ENCODE measurements at regions not wholly inside any gene's neighbourhood (a gene's known extent, or its start where the extent isn't known, plus 50 kb on each side); places are given as distances from the start of the nearest gene placed in this dataset.

- DNase-seq = no peak
Measured at GRCh38 chr18:6574631-6575030, 154.9 kb upstream of the ARHGAP28 start.

- DNase-seq = no peak
Measured at GRCh38 chr18:6575908-6576307, 153.6 kb upstream of the ARHGAP28 start.

DNA sequence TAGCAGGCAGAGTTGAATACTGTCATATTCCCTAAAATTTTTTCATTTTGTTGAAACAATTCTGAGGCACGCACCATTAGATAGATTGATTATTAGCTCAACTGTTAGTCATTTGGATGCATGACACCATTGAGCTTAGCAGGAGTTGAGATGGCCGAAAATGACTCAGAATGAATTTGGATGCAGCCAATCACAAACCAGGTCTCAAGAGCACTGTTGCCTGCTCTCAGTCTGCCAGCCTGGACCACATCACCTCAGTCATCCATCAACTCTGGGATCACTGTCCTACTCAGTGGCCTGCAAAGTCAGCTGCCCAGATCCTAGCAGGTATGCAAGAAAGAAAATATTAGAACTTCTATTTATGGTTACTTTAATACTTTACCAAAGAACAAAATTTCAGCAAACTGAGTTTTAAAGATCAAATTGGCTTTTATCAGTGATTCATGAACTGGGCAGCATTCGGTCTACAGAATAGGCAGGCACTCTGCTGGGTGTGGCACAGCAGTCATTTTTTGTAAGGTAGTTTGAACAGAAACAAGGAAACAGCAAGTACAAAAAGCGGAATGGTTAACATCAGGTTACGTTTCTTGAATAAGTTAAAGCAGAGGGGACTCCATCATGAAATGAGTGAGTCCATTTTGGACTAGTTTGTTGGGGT is 152.7 kb upstream of the ARHGAP28 start:
- no peak for DNase-seq

GRCh38 chr18:6578686-6579085 is 150.8 kb upstream of the ARHGAP28 start:
- DNase-seq = no peak

DNA sequence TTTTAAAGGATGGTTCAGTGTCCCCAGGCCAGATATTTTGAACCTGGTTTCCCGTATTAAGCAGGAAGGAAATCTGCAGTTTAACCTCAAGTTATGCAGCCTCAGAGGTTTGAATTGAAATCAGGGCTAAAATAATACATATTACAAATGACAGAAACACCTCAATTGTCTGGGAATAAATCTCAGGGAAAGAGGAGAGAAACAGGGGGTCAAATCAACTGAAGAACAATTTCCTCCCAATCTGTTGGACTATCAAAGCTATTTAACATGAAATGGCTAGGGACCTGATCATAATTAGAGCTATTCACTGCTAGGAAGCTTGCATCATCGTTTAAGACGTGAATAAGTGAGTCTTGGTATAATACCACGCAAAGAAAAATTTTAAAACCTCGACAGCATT is 150.0 kb upstream of the ARHGAP28 start:
- DNase-seq = no peak

DNA sequence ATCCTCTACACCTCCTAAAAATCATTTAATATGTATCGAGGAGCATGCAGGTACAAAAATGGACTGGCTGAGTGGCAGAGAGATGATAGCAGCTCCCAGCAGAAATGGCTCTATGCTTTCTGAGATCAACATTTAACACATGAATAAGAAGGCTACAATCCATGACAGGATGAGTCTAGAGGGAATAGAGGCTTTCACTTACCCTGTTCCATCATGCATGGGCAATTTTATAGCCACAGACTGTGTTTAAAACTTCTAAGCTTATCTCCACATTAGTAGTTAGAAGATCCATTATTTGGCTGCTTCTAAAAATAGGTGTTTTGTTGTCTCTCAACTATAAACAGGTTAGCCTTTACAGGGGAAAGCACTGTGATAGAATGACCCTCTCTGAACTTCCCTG is 149.1 kb upstream of the ARHGAP28 start:
- DNase-seq = no peak

- no peak for DNase-seq
Measured at GRCh38 chr18:6589923-6590322, 139.6 kb upstream of the ARHGAP28 start.

GRCh38 chr18:6590326-6590725 is 139.2 kb upstream of the ARHGAP28 start:
- DNase-seq = no peak

GRCh38 chr18:6591491-6591890 is 138.0 kb upstream of the ARHGAP28 start:
- DNase-seq = peak; percentile 78

DNA sequence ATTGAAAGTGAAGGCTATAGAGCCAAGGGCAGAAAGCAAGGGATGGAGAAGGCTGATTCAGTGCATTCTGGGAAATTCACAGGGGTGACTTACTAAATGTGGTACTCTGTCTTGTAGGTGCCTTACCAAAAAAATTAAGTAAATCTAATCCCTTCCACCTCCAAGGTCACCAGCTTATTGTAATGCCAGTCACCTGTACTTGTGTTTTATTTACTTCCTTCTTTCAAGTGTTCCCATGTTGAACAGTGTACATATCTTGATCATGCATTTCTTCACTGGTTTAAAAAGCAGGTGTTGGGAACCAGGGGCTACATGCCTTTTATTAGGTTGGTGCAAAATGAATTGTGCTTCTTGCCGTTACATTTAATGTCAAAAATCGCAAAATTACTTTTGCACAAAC is 137.0 kb upstream of the ARHGAP28 start:
- no peak for DNase-seq

DNA sequence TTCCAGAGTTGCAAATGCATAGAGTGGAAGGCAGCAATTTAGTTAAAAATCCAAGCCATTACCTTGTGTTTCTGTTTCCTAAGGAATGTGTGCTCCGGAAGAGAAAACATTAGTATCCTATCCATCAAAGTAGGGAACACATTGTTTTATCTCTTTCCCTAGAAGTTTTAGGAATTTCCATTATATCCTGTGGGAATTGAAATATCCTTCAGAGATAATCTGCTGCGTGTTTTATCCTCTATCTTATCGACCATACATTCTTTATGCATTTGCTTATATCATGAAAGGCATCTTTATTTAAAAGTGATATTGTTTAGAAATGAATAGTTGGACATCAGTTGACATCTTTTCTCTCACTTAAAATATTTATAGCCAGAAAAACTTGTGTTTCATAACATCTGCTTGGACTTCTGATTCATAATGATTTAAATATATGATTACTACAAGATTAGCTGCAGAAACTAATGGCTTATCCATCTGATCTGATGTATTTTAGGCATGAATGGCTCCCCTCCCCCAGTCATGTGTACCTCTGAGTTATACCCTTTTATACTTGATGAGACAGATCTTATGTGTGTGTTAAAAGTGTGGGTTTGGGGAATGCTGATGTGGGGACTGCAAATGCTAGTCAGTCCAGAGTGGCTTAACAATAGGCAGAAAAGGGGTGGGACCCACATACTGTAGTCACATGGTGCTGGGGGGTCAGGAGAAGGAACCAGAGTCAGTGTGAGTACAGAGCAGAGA is 136.2 kb upstream of the ARHGAP28 start:
- peak; percentile 11 for DNase-seq

DNA sequence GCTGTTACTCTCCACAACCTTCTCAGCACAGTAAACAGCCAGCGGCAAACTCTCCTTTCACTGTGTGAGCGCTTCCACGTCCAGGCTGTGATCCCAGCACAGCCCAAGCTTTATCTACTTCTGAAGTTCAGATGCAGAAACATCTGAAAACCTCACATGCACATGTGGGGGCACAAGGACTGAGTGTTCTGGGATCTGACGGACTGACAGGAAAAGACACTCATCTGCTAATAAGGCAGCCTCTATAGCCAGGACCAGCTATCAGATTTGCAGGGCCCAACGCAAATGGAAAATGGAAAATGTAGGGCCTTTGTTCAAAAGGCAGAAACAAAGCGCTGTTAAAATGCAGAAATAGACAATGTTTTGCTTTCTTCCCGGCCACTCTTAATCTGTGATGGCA is 133.8 kb upstream of the ARHGAP28 start:
- DNase-seq = no peak

DNA sequence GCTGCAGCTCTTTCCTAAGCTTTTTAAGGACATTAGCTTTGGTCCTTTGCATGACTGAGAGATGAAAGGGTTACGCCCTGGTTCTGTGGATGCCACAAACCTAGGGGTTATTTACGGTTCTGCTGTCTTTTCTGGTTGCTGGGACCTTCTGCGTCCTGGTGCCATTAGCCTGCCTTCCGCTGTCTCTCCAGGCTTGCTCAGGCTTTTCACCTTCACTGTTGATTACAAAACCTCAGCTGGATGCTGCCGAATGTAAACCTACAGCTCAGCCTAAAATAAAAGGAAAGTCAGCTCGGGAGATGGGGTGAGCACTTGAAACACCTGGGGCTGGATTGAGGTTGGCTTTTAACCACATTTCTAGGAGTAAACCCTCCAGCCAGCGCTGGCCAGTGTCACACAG is 130.9 kb upstream of the ARHGAP28 start:
- DNase-seq = no peak

DNA sequence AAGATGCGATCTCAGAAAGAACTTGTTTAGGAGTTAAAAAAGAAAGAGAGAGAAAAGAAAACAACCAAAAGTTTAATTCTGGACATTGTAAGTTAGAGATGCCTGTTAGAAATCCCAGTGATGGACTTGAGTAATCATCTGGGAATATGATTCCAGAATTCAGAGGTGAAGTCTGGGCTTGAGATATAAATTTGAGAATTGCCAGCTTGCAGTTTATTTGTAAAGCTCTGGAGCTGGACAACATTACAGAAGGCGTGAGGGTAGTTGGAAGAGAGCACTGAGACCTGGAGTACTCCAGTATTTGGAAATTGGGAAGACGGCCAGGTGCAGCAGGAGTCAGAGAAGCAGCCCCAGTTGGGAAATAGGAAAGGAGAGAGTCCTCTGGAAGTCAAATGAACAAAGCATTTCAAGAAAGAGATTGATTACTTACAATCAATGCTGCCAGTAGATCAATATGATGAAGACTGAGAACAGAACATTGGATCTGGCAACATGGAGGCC is 128.8 kb upstream of the ARHGAP28 start:
- no peak for DNase-seq

DNA sequence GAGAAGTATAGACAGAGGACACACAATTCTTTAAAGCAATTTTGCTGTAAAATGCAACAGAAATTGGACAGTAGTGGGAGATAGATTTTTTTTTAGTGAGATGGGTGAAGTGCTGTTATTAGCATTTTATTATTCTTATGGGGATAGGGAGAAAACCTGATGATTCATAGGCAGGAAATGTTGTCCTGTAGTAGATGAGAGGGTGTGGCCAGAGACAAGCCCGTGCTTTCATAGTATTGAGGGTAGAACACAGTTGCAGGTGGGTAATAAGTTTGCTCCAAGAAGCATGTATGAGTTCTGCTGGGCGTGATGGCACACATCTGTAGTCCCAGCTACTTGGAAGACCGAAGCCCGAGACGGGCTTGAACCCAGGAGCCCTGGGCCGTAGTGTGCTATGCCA is 128.3 kb upstream of the ARHGAP28 start:
- peak; percentile 40 for DNase-seq

- no peak for DNase-seq
Measured at GRCh38 chr18:6602365-6602764, 127.2 kb upstream of the ARHGAP28 start.

DNA sequence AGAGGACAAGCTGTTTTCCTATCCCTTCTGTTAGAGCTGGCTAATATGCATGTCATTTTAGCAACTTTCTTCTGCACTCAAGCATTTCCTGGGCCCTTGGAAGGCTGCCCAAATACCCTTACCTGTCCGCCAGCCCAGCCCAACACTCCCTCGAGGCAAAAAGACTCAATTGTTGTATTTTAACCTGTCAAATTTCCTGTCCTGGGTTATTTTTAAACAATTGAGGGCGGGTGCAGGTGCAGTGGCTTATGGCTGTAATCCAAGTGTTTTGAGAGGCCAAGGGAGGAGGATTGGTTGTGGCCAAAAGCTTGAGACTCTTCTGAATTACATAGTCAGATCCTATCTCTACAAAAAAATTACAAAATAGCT is 125.0 kb upstream of the ARHGAP28 start:
- DNase-seq = no peak

GRCh38 chr18:6605115-6605869 is 124.2 kb upstream of the ARHGAP28 start:
- no peak for DNase-seq

DNA sequence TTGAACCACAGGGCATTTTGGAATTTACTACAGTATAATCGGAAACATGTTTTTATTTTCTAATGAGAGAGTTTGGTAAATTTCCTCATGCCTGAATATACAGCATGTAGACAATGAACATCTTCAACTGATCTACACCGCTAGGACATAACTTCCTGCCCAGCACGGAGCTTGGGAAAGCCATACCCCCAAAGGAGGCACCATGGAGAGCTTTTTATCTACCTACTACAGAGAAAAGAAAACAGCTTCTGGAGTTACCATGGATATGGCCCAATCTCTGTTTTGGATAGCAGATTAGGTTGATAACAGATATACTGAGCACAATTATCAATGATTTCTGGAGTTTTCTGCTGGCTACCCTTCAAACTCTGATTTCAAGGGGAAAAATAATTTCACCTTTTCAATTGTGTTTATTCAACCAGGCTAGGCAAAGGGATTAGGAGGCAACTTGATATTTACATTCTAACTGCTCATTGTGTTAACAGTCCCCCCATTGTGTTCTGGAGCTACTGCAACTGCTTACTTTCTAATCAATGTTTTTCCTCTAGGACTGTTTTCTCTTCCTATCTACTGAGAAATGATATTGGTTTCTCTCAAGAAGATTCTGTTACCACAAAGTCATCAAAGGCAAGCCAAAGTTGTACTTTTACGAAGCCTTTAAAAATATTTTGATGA is 123.0 kb upstream of the ARHGAP28 start:
- no peak for DNase-seq

DNA sequence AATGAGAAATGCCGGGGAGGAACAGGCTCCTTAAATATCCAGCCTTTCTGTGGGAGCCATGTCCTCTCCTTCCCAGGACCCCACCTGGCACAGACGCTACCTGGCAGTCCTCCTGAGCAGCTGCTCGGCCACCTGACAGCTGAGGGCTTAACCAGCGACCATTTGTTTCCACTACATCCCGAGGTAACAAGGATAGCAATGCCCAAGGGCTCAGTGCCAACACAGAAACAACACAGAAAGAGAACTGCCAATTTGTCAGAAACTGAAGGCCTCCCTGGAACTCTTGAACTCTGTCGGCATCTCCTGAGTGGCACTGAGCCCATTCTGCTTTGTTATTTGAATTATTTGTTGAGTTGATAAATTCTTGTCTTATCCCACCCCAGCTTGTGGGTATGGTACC is 122.2 kb upstream of the ARHGAP28 start:
- DNase-seq = no peak

DNA sequence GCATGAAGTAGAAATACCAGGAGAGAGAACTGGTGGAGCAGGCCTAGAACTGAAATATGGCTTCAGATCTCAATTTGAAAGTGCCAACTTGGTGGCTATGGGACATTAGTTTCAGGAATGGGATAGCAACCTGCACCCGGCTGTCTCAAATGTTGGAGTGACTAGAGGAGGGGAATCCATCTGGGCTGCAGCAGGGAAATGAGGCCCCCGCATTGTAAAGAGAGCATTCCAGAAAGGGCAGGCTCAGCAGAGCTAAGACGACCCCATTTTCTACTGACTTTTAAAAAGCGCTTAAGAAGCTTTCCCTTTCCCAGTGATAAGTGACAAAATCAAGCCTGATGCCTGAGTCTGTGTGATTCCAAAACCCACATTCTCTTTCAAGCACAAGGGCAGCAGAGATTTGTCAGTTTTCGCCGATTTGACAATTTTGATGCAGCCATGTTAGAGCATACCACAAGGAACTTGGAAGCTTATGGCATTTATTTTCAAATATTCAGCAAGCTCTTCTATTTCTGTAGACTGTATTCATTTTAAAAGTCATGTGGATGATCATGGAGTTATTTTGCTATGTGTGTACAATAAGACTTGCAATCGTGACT is 119.8 kb upstream of the ARHGAP28 start:
- DNase-seq = no peak

DNA sequence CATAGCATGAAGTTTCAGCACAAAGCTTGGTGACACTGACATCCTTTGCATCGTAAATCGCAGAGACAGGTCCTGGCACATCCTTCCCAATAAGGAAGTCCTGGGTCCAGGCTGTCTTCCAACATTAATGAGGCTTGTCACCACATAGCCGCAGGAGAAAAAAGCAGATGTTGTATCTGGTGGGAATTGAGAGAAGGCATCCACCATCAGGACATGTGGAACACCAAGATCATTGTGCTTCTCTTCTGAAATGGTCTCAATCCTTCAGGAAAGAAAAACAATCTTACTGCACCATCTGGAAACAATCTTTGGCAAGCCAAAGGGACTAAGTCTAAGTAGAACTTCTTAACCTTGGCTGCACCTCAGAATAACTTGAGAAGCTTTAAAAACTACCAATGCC is 119.0 kb upstream of the ARHGAP28 start:
- DNase-seq = peak; percentile 32

- no peak for DNase-seq
Measured at GRCh38 chr18:6613581-6613980, 115.9 kb upstream of the ARHGAP28 start.

All from EL (cell line).